Ascending aorta (tissue), 2 donors: ENCODE measurements at regions not wholly inside any gene's neighbourhood (a gene's known extent, or its start where the extent isn't known, plus 50 kb on each side); places are given as distances from the start of the nearest gene placed in this dataset.

Experiments
- DNase-seq, 2 donors: peaks; one replicate each; pipeline ENCODE4 v3.0.0-alpha.2; 2019; ENCODE audit warnings: low spot score in 2 of 2
- H3K27ac ChIP-seq, 2 donors: fragments of 200-600 bp; sonication (generic); one replicate each; pipeline ENCODE4 v1.5.1; 2016 to 2017; ENCODE audit warnings: mild to moderate bottlenecking in 1 of 2
- H3K27me3 ChIP-seq: fragments of 200-600 bp; sonication (generic); one replicate; pipeline ENCODE4 v1.5.1; 2017
- H3K36me3 ChIP-seq, 2 donors: fragments of 200-600 bp; sonication (generic); one replicate each; pipeline ENCODE4 v1.5.1; 2016
- H3K4me1 ChIP-seq, 2 donors: fragments of 200-600 bp; sonication (generic); one replicate each; pipeline ENCODE4 v1.5.1; 2016 to 2017; ENCODE audit warnings: mild to moderate bottlenecking in 1 of 2
- H3K4me3 ChIP-seq, 2 donors: fragments of 200-600 bp; sonication (generic); one replicate each; pipeline ENCODE4 v1.5.1; 2016 to 2017; ENCODE audit warnings: mild to moderate bottlenecking in 1 of 2
- H3K9me3 ChIP-seq, 2 donors: fragments of 200-600 bp; sonication (generic); one replicate each; pipeline ENCODE4 v1.5.1; 2016
- CTCF ChIP-seq, 3 experiments: fragments of 200-600 bp in 2 of 3; fragments of 450-650 bp in 1 of 3; sonication (generic) in 2 of 3; IDR thresholded peaks; one replicate each; pipeline ENCODE4 v1.5.1; 2016 to 2019; ENCODE audit warnings: antibody characterized with exemption in 3 of 3, mild to moderate bottlenecking in 1 of 3, moderate library complexity in 1 of 3
- intact Hi-C: fragments of 100-400 bp; cut with DNase I; formaldehyde crosslinking; loops from one replicate; pipeline ENCODE4 v1.15.1; 2023

GRCh38 chr7:135845415-135846075 is 96.9 kb upstream of the FAM180A start:
- TF ChIP-seq CTCF (IDR thresholded peaks at IDR 0.05), result no peak
- Histone ChIP-seq H3K27me3 (no peaks in the 10 kb centered on the region), H3K9me3 (no peaks in the 10 kb centered on the region), H3K4me3 (no peak overlapping the region), H3K4me1 (no peaks in the 10 kb centered on the region), H3K36me3 (no peaks in the 10 kb centered on the region), H3K27ac (no peak overlapping the region)
- no peak for DNase-seq
- intact Hi-C loops, result no loop called here

DNA sequence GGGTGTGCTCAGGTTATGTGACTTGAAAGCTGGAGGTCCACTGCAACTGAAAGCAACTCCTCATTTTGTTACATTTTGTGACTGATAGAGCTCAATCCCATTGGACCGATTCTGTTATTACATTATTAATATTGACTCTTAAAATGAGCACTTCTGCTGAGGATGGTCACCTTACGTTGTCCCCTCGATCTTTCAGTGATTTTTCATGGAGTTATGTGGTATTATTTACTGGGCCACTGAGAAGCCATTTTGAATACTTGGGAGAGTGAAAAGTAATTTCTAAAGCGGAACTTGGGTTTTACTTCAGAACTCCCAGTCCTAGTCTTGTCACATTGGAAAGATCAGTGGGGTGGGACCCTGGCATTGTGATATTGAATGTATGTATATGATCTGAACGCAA is 96.3 kb upstream of the FAM180A start:
- Histone ChIP-seq H3K4me3 (no peak overlapping the region), H3K9me3 (no peaks in the 10 kb centered on the region), H3K27me3 (no peaks in the 10 kb centered on the region), H3K36me3 (no peaks in the 10 kb centered on the region), H3K27ac (no peak overlapping the region), H3K4me1 (no peaks in the 10 kb centered on the region)
- DNase-seq, result no peak
- TF ChIP-seq CTCF (IDR thresholded peaks at IDR 0.05), result no peak
- intact Hi-C loops, result no loop called here

DNA sequence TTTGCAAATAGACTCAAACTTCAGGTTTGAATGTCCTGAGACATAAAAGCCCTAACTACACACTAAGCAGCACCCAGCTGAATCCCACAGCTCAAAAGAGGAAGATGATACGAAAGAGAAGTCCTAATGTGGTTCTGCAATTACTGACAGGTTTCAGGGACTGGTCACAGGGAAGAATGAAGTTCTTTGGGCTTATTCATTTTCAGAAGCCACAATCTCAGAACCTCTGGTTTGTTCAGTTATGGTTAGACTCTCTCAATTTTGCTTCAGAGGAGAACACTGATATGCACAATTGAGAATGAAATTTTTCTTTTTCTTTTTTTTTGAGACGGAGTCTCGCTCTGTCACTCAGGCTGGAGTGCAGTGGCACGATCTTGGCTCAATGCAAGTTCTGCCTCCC is 94.6 kb upstream of the FAM180A start:
- Histone ChIP-seq H3K9me3 (no peaks in the 10 kb centered on the region), H3K36me3 (no peaks in the 10 kb centered on the region), H3K4me1 (no peaks in the 10 kb centered on the region), H3K27ac (no peak overlapping the region), H3K27me3 (no peaks in the 10 kb centered on the region), H3K4me3 (no peak overlapping the region)
- intact Hi-C loops, result no loop called here
- DNase-seq, result no peak
- TF ChIP-seq CTCF (IDR thresholded peaks at IDR 0.05), result no peak

DNA sequence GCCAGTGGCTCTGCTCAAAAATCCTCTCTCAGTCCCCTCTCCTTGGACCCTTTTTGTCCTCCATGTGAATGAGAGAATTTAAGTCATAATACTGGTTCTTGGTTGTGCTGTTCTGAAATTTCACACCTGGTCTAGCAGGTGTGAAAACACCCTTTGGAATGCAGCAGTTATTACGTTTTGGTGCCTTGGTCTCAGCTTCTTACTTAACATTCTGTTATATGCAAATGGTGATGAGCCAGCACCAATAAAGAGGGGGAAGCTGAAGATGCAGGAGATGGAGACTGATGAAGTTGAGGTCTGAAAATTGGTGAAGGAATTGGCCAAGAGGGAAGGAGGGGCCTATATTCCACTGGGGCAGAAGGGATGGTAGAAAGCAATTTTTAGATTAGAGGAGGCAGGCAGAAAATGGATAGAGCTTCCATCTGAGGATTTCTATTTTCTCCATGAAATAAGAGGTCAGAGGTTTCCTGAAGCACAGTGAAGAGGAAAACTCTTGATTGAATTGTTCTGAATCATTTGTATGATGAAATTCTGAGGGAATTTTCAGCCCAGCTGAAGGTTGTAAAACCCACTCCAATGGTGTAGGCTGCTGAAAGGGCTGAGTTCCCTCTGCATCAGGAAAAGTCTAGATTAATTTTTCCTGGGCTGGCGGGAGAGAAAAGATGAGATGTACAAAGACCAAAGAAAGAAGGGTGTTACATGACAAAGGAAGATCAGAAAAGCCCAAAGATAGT is 94.0 kb upstream of the FAM180A start:
- no peak for TF ChIP-seq CTCF (IDR thresholded peaks at IDR 0.05)
- Histone ChIP-seq H3K4me1 (no peaks in the 10 kb centered on the region), H3K27me3 (no peaks in the 10 kb centered on the region), H3K36me3 (no peaks in the 10 kb centered on the region), H3K9me3 (no peaks in the 10 kb centered on the region), H3K4me3 (no peak overlapping the region), H3K27ac (no peak overlapping the region)
- intact Hi-C loops, result no loop called here
- no peak for DNase-seq

DNA sequence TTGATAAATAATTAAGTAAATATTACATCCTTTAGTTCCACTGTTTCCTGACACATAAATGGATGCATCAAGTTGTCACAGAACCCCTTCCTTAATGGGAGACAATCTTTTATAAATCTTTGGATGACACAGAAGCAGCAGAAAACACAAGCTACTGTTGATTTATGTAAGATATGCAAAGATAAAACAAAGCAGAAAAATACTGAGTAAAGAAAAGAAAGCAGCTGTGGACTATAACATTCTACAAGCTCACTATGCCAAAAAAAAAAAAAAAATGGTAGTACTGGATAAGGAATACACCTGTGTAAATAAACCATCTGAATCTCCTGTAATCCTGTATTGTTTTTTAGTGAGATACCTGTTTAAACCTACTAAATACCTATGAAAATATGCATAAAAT is 92.0 kb upstream of the FAM180A start:
- intact Hi-C loops, result no loop called here
- Histone ChIP-seq H3K4me3 (no peak overlapping the region), H3K9me3 (no peaks in the 10 kb centered on the region), H3K27me3 (no peaks in the 10 kb centered on the region), H3K36me3 (no peaks in the 10 kb centered on the region), H3K4me1 (no peaks in the 10 kb centered on the region), H3K27ac (no peak overlapping the region)
- no peak for DNase-seq
- TF ChIP-seq CTCF (IDR thresholded peaks at IDR 0.05), result no peak
